ENCODE measurements at regions not wholly inside any gene's neighbourhood (a gene's known extent, or its start where the extent isn't known, plus 50 kb on each side); places are given as distances from the start of the nearest gene placed in this dataset.
A peak's percentile ranks its signal among the peaks of the same experiment; 100 is the strongest.
"Not testable (repeated sequence)": the region's sequence is repeated elsewhere in the genome, so short reads cannot be mapped to it uniquely, and the experiment has no call there.

DNA sequence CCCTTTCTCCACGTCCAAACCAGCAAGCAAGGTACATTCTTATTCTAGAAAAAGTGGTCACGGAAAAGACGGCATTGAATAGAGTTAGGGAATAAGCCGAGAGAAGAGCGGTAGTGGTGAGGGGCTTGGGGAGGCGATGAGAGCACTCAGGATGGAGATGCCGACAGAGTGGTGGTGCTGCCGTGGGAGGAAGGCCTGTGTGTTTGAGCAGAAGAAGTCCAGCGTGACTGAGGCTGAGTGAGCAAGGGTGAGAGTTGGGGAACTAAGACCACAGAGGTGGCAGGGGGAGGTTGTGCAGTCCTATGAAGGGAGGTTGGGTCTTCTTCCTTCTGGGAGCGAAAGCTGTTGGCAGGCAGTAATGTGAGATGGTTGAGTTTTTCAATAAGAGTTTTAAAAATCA lies 252.3 kb downstream of the ABCC12 start:
- DNase-seq = no peak

DNA sequence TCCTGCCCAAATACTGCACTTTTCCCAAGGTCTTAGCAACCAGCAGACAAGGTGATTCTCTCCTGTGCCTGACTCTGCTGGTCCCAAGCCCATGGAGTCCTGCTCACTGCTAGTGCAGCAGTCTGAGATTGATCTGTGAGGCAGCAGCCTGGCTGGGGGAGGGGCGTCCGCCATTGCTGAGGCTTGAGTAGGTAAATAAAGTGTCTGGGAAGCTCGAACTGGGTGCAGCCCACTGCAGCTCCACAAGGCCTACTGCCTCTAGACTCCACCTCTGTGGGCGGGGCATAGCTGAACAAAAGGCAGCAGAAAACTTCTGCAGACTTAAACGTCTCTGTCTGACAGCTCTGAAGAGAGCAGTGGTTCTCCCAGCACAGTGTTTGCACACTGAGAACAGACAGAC lies 258.7 kb downstream of the ABCC12 start:
- DNase-seq = not testable (repeated sequence)

DNA sequence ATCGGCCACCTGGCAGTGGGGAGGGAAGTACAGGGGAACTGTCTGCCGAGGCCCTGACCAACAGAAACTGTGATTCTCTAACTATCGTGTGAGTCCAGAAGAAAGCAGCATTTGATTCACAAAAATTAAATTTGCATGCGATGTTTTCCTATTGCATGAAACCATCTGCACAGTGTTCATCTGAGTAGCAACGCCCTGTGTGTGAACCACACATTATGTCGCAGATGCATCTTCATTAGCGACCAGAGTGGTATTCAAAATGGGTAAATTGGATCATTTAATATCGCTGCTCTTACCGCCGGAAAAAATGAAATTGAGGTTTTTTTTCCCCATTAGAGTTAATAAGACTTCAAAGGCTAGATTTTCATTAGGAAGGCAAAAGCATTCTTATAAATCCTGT lies 260.6 kb downstream of the ABCC12 start:
- DNase-seq = no peak

DNA sequence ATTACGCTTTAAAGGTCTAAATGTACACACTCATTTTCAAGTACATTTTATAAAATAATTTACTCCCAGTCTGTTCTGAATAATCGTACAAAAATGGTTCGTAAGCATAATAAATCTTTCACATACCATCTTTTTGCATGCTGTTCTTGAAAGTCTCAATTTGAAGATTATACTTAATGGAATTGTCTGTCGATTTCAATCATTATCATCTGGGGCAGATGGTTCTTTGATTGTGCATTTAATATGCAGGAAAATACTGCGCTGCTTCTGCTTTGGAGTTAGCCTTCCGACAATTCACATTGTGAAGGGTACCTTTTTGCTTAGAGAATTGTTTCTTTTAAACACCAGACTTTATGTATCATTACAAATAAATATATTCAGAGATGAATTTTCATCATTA lies 262.8 kb downstream of the ABCC12 start:
- no peak for DNase-seq

DNA sequence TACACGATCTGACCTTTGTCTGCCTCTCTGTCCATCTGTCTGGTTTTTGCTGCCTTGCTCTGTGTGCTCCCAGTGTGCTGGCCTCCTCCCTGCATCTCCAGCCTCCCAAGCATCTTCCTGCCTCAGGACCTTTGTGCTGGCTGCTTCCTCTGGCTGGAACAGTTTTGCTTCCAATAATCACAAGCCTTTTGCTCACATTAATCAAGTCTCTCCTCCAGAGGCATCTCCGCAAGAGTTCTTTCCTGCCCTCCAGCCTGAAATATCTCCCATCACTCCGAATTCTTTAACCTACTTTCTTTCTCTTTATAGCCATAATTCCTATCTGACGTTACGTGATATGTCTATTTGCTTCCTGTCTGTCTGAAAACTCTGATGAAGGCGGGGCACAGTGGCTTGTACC lies 267.1 kb downstream of the ABCC12 start:
- no peak for DNase-seq

DNA sequence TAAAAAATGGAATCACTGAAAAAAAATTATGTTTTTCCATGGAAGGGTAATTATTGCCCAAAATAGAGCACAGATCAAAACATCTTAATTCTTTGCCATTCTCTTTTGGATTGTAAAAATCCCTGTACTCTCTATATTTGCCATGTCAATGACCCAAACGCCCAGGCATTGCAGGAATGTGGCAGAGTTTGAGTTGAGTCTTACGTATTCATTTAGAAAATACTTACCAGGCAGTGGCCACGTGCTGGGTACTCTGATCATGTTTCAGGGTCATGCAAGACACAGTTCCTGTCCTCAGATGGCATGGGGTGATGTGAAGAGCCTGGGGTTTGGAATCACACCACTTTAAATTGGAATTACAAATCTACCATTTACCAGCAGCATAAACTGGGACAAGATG lies 267.7 kb downstream of the ABCC12 start:
- peak; percentile 63 for DNase-seq

DNA sequence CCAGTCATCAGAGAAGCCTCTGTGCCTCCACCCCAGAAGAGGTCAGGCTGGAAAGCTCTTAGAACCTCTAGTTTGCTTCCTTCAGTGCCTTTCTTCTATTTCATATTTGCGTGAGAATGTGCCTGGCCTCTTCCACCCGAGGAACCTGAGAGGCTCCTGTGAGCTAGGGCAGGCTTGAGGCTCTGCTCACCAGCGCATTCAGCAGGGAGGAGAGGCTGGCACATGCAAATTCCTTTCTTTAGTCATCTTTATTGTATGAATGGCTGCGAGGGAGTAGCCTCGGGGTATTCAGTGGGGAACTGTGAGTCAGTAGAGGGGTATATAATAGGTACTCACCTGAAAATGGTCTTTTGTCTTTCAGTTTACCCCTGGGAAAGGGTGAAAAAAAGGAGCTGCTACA lies 268.3 kb downstream of the ABCC12 start:
- DNase-seq = peak; percentile 5

DNA sequence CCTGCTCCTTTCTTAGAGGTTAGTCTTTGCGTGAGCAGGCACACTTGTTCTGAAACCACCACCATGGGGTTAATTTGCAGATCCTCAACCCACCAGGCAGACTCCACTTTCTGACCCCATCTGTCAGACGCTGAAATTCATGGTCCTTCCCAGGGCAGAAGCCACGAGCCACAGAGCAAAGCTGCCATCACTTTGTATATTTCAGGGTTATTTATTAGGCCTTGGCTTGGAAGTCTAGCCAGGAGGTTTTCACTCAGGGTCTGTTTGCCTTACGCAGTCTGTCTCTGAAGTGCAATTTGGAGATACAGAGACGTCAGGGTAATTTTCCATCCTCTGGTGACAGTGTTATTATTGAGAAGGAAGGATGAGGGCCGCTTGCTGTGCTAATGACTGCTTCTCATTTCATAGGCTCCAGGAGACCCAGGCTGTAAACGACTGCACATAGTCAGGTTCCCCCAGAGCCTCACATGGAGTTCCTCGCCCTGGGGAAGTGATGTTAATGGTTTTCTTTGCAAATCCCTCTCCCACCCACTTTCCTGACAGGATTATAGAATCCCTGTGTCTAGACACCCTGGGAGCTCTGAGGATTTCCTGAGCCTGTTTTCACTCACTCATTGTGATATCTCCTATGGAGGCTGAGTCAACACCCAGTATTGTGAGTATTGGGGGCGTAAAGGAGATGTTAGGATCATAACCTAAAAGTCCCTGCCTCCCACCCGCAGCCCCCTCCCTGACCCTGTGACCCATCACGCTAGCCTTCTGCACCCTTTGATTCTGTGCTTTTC lies 269.0 kb downstream of the ABCC12 start:
- DNase-seq = no peak

DNA sequence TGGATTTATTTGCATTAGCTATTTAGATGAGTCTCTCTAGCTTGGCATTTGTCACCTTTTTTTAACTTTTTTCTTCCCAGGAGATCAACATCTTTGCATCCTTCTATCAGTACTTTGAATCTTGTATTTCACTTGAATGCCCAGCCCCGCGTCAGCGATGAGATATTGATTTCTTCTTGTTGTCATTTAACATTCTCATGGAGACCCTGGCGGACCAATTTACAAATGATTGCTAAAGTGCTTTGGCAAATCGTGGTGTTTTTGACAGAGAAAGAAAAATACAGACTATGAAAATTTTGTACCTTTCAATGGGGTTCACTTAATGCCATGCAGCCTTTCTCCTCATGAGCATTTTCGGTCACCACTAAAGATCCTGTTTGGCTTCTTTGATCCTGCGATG lies 269.7 kb downstream of the ABCC12 start:
- no peak for DNase-seq

DNA sequence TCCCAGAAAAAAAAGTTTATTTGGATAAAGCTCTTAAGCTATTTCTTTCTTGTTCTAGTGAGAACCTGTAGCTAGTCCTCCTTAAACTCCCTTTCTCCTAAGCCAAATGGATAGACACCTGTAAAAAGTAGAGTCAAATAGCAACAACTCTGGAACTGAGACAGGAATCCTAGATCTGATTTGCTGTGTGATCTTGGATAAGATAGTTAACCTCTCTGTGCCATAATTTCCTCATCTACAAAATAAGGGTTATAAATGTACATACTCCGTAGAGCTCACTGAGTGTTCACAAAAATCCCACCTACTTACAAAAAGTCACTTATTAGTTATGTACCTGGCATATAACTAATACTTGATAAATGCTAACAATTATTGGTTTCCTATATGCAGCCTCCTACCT lies 270.3 kb downstream of the ABCC12 start:
- DNase-seq = no peak

DNA sequence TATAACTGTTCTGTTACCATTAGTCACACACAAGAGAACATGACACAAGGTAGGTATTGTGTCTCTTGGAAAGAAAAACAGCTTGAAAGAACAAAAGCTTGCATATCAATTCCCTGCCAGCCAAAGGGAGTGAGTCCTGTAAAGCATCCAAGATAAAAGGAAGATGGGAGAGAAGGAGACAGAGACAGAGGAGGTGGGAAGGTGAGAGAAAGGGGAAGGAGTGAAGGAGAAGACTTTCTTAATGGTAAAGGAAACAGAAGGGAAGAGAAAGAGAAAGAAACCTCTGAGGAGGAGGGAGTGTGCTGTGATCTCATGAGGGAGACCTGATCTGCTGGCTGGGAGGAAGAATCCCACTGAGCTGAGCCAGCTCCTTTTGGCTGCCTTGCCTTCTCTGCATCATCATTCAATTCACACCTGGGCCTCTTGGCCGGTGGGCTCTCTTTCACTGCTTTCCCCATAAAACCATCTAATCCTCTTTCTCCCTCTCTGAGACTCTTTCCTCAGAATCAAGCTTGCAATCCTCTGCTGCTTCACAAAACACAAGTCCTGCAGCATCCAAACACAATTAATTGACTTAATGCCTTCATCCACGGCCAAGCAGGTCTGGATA lies 271.6 kb downstream of the ABCC12 start:
- DNase-seq = no peak

DNA sequence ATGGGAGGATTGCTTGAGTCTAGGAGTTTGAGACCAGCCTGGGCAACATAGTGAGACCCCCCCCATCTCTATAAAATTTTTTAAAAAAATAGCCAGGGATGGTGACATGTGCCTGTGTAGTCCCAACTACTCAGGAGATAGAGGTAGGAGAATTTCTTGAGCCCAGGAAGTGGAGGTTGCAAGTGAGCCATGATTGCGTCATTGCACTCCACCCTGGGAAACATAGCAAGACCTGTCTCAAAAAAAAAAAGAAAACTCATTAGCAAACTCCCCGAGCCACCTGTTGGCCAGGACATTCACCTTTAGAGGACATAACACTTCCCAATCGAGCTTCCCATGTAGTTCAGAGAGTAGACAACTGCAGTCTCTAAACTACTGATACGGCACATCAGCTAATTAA lies 274.2 kb downstream of the ABCC12 start:
- DNase-seq = no peak

DNA sequence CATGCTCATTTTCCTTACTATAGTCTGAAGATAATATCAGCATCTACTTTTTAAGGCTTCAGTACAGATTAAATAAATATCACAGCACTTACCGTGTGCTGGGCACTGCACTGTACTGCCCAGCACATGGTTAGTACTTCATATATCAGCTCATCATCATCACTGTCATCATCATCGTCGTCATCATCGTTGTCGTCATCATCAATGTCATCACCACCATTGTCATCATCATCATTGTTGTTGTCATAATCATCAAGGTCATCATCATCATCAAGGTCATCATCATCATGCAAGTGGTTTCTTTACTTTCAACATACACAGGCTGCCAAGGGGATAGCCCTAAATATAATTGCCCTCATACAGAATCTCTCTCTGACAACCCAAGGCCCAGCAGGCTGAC lies 275.1 kb downstream of the ABCC12 start:
- DNase-seq = no peak

DNA sequence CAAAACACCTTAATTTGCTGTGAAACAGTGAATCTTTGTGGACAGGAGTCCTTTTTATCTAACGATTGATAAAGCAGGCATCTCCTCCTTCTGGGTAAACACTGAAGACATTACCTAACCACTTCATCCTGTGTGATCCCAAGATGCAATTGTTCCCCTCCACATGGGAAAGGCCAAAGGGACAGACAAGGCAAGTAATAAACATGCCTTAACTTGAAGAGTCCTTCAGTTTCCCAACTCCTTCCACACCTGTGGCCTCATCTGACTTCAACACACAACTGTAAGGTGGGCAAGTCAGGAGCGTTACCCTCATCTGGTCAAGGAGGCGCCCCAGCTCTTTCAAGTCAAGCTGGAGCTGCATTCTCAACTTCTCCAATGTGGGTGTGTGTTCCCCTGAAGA lies 278.6 kb downstream of the ABCC12 start:
- no peak for DNase-seq

DNA sequence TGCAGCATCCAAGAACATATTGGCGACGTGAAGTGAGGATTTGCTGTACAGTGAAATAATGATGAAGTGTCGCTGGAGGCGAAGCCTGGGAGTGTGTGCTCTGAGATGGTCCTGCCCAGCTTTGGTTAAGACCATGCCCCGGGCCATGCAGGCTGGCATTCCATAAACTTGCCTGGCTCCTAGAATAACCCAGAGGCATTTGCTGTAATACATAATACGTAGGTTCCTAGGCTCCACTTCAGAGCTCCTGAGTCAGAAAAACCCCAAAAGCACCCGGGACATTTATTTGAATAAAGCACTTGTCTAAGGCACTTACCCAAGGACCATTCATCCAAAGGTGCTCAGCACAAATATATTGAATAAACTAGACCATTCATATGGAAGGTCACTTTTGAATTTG lies 279.3 kb downstream of the ABCC12 start:
- no peak for DNase-seq

DNA sequence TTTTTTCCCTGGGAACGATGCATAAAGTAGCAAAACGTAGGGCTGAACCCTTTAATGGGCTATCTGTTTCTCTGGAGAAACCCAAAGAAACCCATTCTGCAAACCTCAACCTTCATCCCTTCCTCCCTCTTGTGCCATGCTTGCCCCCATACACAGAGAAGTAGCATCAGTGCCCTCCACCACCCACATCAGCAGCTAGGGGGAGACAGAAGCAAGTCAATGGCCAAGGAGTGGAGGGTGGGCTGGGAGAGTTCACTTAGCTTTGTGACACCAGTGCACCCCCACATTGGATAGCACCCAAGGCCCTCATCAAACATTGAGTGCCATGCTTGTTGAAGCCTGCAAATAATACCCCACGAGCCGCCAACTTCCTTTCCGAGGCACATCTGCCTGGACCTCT lies 282.4 kb downstream of the ABCC12 start:
- DNase-seq = no peak

DNA sequence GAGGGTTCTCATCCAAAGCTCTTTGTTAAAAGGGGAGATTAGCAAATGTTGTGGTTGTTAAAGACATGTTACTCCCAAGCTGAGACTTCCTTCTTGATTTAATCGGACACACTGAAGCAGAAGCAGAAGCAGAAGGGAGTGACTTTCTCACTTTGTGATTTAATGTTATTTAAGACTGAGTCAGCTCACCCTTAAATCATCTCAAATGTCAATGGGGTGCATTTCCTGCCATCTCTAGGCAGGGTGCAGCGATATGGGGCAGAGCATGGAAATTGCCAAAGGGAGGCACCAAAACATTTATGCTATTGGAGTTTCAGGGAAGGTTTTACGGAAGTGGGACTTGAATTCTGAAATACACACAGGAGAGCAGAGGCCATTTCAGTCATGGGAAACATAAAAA lies 283.6 kb downstream of the ABCC12 start:
- no peak for DNase-seq

DNA sequence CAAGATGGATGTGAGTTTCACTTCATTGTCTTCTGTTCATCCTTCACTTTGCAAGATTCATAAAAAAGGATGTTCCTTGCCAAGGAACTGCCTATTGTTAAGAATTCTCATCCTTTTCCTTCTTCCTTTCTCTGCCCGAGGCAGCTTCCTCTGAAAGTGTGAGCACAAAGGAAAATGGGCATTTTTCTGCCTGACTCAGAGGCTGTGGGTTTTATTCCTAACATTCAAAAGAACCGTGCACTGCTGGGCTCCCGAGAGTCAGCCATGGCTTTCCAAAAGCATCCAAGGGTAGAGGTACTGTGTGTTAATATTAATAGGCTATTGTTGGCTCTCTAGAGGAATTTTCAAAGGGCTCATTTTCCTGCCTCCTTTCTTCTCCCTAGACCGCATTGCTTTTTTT lies 289.4 kb downstream of the ABCC12 start:
- no peak for DNase-seq

DNA sequence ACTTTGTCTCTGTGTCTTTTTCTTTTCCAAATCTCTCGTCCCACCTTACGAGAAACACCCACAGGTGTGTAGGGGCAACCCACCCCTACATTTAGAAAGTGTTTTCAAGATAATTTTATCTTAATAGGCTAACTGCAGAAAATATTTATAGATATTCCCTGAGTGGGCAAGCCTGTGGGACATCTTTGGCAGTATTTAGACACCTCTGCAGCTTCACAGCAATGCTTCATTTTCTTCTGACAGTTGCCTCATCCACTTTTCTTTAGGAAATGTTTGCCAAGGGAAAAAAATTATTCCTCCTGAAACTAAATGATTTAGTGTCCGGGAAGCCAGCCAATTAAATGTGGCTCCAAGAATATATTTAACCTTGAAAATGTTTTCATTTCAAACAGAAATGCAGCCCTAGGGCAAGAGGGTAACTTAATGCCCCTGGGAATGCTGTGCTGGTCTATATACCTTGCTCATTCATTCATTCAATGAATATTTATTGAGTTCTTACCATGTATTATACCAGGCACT lies 290.4 kb downstream of the ABCC12 start:
- DNase-seq = no peak

DNA sequence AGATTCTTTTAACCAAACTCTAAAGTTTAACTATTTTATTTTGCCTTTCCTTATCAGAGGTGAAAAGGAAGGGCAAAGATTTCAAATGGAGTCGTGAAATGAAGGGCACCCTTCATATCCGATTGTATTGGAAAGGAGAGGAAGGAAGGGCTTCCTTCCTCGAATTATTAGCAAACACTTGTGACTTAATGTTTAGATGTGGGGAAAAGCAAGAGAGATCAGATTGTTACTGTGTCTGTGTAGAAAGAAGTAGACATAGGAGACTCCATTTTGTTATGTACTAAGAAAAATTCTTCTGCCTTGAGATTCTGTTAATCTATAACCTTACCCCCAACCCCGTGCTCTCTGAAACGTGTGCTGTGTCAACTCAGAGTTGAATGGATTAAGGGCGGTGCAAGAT lies 291.5 kb downstream of the ABCC12 start:
- DNase-seq = not testable (repeated sequence)

DNA sequence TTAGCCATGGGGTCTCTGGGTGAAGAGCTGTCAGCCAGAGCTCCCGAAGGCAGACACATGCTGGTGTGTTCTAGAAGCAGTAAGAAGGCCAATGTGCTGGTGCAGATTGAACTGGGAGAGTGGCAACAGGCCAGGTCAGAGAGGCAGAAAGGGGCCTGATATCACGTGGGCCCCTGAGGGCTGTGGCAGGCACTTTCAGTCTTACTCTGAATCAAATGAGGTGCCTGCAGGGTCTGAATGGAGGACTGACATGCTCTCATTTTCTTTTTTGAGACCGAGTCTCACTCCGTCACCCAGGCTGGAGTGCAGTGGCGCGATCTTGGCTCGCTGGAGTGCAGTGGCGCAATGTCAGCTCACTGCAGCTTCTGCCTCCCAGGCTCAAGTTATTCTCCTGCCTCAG lies 293.8 kb downstream of the ABCC12 start:
- DNase-seq = no peak

DNA sequence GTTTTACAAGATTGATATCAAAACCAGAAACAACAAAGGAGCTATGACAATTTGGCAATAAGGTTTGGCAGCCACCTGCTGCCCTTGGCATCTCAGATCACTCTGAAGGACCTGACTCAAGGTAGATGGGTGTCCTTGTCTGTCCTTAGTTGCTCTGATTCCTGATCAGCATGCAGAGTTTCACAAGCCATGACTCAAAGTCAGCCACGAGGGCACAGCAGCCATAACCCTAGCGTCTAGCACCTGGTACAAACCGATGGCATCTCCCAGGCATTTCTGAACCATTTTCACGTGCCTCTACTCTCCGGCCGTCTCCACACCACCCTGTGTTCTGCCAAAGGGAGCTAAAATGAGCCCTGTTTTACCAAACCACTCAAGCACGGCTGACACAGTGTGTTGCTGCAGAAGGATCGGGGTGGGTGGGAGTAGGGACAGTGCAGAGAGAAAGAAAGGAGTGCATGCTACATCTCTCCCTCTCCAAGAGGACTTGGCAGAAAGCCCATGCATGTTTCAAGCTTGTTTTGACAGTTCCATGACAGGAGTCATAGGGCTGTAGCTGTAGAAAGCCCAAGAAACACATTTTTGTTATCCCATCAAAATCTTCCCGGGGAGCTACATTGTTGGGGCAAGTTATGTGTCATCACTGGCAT lies 297.3 kb downstream of the ABCC12 start:
- DNase-seq = no peak

DNA sequence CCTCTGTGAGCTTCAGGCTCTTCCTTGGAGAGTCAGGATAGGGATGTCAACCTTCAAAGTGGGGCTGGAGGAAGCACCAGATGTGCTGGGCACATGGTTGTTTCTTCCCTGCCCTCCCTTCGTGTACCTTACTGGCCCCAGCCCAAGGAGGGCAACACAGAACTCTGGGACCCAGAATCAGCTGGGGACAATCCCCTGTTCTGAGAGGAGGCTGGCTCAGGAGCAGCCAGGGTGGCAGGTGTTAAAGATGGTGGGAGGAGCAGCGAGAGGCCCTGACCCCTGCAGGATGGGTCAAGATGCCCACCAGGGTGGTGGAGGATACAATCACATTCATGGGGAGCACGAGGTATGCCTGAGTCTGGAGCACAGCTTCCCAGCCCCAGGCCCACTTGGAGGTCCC lies 300.4 kb downstream of the ABCC12 start:
- no peak for DNase-seq

DNA sequence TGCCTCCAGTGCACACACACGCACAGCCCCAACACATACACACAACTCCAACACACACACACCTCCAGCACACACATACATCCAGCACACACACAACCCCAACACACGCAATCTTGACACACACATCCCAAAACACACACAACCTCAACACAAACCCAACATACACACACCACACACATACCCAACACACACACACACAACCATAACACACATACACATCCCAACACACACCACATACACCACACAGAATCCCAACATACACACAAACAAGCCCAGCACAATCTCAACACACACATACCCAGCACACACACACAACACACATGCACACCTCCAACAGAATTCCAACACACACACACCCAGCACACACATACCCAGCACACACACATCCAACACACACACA lies 301.1 kb downstream of the ABCC12 start:
- DNase-seq = no peak
